ENCODE measurements at regions not wholly inside any gene's neighbourhood (a gene's known extent, or its start where the extent isn't known, plus 50 kb on each side); places are given as distances from the start of the nearest gene placed in this dataset.

GRCh38 chr12:23169696-23170013, 544.7 kb downstream of the ETNK1 start:
- no peak for TF ChIP-seq EZH2phosphoT487 (IDR thresholded peaks at IDR 0.05; ENCODE audit: low read depth)
- TF ChIP-seq CTCF (IDR thresholded peaks at IDR 0.05; ENCODE audit: low read depth, low read length): no peak
